Pulmonary artery endothelial cell (primary cell): ENCODE measurements at regions not wholly inside any gene's neighbourhood (a gene's known extent, or its start where the extent isn't known, plus 50 kb on each side); places are given as distances from the start of the nearest gene placed in this dataset.

Experiments
- DNase-seq: peaks from one replicate; pipeline ENCODE4 v3.0.0-alpha.2; 2011; ENCODE audit warnings: low read depth, low spot score

DNA sequence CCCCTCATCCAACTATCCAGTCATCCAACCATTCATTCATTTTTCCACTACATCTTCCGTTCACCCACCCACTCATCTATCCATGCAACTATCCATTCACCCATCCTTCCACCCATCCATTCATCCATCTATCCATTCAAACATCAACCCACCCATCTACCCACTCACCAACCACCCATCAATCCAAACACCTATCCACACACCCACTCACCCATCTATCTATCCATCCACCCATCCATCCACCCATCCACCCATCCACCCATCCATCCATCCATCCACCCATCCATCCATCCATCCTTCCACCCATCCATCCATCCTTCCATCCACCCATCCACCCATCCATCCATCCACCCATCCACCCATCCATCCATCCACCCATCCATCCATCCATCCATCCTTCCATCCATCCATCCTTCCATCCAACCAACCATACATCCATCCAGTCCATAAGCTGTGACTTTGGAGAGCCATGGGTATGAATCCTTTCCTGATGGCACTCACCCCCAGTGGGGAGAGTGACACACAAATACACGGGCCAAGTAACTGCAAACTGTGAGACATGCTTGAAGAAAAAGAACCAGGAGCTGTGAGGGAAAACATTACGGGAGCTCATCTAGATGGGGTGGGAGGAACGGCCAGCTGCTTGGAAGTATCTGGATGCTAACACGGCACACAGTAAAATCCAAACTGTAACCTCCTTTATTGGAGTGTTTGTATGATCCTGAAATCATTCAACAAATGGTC is 100.0 kb upstream of the TNRC6C start:
- no peak for DNase-seq

DNA sequence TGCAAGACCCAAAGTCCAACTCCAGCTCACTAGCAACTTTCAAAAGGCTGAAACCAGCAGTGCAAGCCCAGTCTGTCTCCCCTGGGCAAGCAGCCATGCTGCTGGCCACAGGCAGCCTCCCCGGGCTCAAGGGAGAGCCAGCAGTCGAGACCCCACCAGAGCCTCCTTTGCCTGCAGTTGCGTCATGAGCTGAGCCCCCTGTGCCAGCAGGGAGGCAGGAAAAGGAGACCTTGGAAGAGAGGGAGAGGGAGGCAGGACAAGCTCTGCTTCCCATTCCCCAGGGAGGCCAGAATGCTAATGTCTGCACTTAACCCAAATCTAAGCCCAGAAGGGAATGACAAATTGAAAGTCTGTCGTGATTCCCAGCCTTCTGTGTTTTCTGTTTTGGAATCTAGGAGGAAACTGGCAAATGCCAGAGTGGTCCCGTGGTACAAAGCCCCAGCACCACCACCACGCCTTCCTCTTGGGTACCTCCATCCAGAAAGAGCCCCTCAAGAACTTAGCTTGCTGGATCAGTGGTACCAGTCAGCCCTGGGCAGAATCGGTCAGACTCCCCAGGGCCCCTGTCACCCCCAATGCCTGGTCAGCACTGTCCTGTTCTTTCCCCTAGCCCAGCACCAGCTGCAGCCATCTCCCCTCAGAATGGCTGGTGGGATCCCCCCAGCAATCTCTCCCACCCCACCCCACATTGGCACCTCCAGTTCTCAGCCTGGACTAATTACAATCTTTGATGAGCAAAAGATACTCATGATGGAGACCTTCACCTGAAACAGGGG is 99.3 kb upstream of the TNRC6C start:
- DNase-seq, result no peak

DNA sequence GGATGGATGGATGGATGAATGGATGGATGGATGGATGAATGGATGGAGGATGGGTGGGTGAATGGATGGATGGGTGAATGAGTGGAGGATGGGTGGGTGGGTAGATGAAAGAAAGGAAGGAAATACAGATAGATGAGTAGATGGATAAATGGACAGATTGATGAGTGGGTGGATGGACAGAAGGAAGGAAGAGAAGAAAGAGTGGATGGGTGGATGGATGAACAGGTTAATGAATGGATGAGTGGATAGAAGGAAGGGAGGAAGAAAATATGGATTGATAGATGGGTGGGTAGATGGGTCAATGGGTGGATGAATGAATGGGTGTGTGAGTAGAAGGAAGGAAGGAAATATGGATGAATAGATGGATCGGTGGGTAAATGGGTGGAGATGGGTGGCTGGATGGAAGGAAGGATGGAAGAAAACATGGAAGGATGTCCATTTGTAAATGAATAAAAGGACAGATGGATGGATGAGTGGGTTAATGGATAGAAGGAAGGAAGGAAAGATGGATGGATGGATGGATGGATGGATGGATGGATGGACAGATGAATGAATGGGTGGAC is 97.3 kb upstream of the TNRC6C start:
- DNase-seq, result no peak

DNA sequence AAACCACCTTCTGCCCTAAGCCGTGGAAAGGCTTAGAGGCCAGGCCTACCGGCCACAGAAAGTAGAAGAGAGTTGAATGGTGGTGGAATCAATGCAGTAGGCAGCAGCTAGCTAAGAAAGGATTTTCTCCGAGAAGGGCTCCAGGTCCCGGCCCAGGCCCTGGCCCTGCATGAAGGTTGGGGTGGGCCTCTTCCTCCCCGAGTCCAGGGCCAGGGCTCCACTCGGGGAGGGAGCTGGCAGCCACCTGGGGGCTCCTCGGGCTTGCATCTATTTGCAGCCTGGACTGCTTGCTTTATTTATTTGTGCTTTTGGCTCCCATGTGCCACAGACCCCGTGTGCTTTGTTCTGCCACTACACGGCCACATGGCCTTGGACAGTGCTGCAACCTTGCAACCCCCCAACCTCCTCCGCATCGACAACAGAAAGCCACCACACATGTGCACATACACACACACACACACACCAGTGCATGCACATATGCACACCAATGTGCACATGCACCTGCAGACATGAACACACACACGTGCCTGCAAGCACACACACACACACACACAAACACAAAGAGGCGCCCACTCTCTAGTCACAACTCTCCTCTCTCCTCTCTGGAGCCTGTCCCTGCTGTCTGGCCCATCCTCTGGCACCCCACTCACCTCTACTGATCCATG is 96.4 kb upstream of the TNRC6C start:
- DNase-seq, result no peak

DNA sequence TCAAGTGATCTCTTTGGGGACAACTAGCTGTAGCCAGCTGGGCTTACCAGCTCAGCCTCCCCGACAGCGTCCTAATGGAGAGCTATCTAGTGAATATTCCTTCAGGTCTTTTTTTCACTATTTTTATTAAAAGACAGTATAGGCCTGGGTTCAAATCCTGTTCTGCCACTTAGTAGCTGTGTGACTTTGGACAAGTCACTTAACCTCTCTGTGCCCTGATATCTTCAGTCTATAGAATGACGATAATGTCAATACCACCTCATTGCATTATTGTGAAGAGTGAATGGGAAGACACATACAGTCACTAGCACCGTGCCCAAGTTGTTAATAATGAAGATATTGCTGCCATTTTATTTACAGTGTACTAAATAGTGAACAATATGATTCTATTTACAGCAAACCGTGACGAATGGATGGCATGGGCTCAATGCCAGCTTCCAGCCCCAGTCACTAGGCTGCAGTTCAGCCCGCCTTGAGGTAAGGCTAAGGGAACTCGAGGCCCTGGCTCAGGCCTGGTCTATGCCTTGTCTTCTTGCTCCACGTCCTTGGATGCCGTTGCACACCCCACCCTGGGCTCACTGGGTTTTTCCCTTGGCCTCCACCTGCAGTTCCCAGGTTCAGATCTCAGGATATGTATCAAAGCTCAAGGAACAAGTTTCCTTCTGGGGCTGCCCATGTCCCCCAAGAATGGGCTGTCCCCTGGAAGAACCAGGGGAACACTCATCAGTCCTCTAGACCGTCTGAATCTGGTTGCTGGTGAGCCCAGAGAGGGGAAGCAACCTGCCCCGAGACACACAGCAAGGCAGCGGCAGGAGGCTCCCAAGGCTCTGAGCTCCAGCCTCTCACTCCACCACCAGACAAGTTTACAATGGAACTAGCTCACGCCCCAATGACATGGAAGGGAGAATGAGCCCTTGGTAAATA is 95.4 kb upstream of the TNRC6C start:
- no peak for DNase-seq

DNA sequence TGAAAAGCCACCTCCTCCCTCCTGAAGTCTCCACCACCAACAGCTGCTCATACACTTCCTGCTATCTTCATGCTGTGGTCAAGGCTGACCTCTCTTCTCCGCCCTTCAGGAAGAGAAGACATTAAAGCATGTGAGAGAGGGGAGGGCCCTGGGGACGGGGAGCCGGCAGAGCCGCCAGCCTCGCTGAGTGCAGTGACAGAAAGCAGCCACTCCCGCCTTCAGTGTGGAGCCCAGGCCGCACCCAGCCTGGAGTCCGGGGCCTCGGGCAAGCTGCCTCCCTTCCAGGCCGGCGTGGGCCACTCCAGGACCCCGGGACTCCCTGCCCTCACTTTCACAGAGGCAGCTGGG is 94.7 kb upstream of the TNRC6C start:
- DNase-seq, result no peak

DNA sequence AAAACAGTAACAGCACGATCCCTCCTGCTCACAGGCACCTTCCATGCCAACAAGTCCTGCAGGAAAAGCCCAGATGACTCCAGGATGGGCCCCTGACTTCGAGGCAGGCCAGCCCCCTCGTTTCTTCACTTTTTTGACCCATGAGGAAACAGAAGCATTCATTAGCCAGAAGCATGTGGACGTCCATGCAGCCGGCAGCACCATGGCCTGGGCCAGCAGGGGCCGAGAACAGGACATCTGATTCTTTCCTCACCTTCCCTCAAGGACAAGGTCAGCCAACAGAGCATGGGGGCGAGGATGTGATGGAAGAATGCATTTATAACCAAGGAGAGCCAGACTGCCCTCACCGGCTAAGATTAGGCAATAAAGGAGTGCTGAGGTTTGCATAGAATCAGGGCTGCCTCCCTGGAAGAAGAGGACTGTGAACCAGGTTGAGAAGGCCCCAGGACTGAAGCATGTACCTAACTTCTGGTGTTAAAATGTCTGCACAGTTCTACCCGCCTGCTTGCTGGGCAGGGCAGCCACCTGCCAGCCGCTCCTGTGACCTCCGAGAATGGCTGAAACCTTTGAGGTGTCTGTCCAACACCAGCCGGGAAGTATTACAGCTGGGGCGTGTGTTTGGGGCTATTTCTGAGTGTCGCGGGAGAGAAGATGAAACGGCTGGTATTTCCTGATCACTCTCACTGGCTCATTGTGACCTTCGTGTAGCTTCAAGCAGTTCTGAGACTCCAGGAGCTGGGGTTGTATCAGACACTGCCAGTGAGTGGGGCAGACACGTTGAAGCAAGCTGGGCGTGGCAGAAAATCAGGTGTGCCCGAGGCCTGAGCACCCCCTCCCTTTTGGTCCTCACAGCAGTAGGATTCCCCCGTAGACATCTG is 94.0 kb upstream of the TNRC6C start:
- DNase-seq, result no peak

DNA sequence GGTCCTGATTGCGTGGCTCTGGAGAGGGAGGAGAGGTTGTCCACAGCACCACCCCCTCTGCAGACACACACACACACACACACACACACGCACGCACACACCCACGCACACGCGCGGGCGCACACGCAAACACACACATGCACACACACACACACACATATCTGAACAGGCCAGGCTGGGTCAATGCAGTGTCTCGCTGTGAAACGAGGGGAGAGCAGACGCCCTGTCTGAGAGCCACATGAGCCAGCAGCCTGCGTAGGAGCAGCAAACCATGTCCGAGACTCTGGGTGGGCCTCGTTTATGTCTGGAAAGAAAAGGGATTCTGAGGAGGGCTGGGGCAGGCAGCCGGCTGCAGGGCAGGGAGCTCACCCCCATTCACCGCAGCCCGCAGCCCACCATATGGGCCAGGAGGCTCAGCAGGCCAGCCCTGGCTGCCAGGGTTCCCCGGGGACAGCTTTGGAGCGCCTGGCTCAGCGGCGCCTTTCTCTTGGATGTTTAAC is 93.3 kb upstream of the TNRC6C start:
- no peak for DNase-seq

DNA sequence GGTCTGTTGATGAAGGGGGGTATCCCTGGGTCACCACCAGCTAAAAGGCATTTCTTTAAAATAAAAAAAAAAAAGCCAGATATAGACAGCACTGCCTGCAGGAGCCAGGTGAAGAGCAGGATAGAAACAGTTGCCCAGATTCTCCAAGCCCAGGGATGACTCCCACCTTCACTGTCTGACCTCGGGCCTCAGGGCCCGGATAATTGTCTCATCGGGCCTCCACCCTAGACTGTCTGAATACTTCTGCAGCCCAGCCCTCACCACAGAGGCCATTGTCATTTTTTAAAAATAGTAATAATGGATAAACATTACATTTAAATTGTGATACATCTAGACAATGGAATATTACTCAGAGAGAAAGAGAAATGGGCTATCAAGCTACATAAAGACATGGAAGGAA is 92.8 kb upstream of the TNRC6C start:
- DNase-seq, result no peak

DNA sequence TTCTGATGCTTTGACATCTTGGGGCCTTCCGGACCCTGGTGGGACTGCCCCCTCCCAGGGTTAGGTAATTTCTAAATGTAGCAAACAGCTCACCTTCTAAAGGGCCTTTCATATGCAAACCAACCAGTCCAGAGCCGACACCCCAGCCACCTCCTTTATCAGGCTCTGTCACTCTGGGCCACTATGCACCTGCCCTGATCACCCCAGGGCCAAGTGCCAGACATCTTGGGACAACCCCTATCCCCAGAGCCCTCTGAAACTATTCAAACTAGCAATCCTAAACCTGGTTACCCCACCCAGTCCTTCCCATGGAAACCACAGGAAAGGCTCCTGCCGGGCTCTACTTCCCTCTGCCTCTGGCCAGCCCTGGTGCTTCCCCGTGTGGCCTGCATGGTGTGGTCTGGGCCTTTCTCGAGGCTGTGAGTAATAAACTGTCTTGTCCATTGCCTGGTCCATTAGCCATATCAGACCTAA is 91.2 kb upstream of the TNRC6C start:
- DNase-seq, result no peak

DNA sequence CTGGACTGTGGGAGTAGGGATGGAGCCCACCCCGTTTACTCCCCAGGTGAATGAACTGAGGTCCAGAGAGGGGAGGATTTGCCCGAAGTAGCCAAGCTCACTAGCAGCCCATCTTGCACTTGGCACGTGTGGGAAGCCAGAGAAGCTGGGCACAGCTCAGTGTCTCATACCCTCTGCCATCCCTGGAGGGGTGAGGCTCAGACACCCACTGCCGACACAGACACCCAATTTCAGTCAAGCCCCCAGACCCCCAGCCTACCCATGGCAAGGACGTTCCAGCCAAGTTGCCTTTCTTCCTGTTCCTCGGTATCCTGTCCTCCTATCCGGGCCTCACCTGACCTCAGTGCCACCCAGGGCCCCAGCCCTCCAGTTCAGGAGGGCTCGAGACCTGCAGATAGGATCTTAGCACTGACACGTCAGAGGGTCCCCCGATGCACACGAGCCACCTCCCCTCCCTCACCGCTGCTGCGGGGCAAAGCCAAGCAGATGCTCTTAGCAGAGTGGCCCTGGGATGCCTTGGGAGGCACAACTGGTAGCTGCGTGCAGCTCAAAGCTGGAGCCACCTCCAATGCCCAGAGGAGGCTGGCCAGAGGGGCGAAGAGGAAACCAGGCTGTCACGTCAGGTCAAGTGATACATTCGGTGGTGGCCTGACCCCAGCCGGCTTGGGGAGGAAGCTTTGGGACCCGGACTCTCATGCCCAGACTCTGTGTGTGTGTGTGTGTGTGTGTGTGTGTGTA is 90.4 kb upstream of the TNRC6C start:
- no peak for DNase-seq

DNA sequence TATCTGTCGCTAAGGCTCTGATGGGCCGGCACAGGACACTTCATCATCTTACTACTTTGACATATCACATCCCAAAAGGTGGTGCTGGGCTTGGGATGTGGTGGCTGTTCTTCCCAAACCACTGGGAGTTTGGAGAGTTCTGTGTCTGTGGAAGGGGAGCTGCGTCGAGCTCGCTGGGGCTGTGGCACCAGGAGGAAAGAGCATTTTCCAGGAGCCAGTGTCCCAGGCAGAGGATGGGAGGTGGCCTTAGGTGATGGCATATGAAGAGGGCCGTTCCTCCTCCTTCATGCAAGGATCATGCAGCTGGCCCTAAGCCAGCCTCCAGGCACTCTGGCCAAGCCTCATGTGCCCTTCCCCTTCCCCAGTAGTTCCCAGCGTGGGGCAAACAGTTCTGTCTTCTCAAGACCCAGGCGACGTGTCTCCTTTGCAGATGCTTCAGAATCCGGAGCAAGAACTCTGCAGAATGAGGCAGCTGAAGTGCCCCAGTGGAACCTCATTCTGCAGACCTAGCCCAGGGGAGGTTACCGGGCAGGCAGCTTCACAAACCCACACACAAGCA is 89.4 kb upstream of the TNRC6C start:
- no peak for DNase-seq

DNA sequence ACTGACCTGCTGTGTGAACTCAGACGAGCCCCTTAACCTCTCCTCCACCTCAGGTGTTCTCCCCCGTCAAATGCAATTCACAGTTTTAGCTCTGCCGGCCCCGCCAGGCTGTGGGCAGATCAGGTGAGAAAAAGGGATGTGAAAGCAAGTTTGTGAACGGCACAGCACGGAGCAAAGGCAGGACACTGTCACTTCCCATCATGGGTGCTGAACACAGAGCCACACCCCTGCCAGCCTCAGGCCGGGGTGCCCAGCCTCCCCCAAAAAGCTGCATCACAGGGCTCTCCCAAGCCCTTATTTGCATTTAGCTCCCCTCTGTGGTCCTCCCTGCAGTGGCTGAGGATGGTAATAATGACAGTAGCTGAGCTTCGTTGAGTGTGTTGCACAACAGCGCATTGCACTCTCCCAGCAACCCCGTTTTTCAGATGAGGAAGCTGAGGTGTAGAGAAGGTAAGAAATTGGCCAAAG is 88.8 kb upstream of the TNRC6C start:
- DNase-seq, result no peak

DNA sequence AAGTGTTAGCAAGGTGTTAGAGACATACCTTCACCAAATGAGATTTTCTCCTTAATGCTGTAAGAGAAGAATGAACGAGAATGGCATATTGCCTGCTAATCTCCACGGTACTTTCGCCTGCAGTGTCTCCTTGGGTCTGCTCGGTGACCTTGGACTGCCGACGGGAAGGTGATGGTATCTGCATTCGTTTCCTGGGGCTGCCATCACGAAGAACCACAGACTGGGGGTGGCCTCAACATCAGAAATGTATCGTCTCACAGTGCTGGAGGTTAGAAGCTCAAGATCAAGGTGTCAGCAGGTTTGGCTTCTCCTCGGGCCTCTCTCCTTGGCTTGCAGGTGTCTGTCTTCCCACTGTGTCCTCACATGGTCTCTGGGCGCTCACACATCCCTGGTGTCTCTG is 86.3 kb upstream of the TNRC6C start:
- no peak for DNase-seq

DNA sequence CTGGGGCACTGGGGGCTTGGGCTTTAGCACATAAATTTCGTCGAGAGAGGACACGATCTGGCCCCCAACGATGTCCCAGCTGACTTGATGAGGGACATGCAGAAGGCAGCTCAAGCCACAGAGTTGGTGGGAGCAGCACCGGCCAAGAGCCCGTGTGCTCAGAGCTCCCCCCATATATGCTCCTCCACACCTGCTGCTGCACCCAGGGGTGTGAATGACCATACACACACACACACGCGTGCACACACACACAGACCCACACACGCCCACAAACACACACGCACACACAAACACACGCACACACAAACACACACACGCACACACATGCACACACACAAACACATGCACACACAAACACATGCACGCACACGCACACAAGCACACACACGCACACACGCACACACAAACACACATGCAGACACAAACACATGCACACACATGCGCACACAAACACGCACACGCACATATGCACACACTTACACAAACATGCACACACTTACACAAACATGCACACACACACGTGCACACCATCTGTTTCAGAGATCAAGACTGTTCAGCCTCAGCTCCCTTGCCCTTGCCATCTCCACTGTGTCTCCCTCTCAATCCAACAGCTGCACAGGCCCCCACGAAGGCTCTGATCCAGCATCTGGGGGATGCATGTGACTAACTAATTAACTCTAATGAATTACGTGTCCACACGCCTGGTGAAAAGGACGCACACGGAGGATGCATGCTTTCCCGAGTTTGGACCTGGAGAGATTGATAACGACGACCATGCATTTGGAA is 85.6 kb upstream of the TNRC6C start:
- no peak for DNase-seq

DNA sequence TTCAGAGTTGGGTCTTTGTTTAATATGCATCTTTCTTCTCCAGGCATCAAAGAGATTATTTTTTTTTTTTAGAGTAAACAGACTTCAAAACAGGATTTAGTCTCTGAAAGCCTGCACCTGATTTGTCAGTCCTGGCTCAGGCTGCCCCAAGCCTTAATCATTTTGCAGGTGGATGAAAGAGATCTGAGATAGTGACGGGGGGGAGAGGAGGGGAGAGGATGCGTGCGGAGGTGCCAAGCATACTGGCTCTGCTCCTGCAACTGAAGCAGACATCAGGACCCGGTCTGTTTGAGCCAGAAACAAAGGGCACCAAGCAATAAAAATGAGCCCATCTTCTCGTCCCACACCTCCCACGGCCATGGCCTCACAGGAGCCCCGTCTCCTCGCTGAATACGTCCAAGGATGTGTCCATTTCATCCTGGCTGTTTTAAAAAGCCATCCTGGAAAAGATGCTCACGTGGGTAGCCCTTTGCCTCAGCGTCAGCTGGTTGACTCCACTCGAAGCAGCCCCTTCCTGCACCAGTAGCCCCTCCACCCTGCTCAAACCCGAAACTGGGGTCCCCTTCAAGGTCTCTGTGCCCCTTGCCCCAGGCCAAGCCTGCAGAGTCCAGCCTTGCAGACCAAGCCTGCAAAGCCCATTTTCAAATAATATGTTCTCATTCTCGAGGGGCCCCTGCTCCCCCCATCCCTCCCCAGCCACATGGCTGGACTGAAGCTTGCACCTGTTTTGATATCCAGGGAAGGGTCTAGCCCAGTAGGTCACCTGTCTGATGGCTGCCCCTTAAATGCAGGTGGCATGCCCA is 84.8 kb upstream of the TNRC6C start:
- DNase-seq, result no peak
